ENCODE measurements at regions not wholly inside any gene's neighbourhood (a gene's known extent, or its start where the extent isn't known, plus 50 kb on each side); places are given as distances from the start of the nearest gene placed in this dataset.
"Not testable (repeated sequence)": the region's sequence is repeated elsewhere in the genome, so short reads cannot be mapped to it uniquely, and the experiment has no call there.

DNA sequence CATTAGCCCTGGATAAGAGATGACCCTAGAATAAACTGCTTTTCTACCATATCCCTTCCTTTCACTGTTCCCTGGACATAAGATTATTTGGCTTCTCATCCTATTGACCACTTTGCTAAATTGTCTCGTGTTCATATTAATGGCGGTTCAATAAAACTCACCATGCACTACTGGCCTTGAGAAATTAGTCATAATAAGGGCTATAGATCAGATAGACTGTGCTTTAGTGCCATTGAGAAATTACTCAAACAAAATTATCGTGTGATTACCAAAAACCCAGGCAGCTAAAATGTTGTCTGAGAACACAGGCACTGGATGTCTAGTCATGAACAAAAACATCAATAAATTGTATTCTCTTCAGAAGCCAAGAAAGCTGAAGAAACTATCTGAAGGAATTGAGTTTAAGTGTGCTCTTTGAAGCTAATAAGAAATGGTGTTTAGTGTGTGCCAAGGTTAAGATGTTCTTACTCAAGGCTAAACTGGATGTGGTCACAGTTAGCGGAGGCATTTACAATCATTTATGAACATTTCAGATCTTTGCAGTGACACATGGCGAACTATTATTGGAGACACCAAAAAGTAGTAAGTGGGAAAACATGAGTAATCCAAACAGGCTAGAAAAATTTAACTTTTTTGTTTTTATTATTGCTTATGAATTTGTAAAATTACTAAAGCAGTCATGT, 460.4 kb upstream of the RORB start:
- no peak for DNase-seq

DNA sequence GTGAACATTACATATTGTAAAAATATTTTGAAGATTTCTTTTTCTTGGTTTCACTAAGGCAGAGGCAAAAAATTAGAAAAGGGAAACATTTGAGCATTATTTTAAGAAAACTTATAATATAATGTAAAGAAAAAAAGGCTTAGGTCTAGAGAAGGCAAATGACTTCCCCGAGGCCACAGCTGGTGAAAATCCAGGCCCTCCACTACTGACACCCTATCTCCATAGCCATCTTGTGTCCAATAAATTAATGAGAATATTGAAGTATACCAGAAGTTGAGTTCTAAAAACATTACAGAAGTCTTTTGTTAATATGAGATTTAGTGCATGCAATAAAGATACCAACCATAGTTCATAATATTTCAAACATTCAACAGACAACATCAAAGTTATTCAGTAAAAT, 459.9 kb upstream of the RORB start:
- DNase-seq: no peak

DNA sequence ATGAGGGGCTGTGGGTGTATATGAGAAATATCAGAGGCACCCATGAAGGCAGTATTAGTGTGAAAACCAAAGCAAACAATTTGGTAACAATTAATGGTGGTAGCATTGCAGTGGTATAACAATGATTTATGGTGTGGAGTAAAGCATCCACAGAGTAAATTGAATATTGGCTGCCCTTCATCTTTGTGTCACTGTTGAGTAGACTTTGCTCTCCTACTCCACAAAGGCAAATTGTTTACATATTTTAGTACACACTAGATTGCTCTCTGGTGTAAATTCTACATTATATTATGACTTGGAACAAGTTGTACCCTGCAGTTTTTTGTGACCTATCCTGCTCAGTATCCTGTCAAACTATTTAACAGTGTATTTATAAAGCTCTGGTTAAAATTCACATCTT, 455.5 kb upstream of the RORB start:
- no peak for DNase-seq

DNA sequence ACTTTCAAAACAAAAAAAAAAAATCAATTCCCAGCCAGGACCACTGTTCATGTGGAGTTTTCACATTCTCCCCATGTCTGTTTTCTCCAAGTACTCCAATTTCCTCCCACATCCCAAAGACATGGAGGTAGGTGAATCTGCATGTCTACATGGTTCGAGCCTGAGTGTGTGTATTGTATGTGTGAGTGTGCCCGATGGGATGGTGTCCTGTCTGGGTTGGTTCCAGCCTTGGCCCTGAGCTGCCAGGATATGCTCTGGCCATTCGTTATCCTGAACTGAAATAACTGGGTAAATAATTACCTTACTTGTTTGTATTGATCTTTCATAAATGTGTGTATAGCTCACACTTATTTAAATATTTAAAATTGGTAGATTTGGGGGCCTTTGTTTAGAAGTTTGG, 452.3 kb upstream of the RORB start:
- DNase-seq: no peak

DNA sequence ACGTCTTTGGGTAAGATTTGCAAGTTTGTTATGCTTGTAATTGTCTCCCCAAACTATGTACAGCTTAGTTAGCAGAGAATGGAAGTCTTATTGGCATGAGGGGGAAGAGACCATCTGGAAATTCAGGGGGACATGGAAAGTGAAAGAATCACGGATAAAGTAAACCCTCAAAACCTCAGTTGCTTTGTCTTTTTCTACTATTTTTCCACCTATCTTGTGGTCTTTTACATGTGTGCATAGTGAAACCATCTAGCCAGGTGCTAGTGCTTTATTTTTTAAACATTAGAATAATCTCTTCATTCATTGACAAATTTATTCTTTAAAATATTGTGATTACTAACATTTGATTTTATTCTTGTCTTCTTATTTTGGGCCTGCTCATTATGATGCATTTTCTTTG, 441.1 kb upstream of the RORB start:
- DNase-seq: no peak

DNA sequence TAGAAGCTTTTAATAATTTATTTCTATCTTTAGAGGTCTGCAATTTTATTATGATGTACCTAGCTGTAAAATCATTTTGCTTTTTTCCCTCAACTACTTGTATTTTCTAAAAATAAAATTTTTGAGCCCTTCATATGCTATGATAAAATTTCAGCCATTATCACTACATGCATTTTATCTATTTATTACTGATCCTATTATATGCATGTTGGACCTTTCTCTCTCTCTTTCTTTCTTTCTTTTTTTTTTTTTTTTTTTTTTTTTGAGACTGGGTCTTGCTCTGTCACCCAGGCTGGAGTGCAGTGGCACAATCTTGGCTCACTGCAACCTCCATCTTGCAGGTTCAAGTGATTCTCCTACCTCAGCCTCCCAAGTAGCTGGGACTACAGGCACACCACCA, 440.1 kb upstream of the RORB start:
- DNase-seq: not testable (repeated sequence)

DNA sequence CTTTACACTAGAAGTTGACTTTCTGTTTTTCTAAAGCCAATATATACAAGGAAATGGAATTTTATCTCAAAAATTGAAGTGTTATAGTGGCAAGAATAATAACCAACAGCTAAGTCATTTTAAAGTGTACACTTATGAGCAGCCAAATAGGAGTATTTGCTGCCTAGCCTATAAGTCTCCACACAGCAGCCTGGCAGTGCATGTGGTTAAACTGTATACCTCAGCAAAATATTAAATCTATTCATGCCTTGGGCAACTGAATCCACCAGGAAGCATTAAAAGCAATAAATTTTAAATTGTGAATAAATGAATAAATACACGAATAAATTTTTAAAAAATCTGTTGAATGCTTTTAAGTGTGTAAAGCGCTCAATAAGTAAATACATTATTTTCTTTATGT, 432.4 kb upstream of the RORB start:
- DNase-seq: no peak

DNA sequence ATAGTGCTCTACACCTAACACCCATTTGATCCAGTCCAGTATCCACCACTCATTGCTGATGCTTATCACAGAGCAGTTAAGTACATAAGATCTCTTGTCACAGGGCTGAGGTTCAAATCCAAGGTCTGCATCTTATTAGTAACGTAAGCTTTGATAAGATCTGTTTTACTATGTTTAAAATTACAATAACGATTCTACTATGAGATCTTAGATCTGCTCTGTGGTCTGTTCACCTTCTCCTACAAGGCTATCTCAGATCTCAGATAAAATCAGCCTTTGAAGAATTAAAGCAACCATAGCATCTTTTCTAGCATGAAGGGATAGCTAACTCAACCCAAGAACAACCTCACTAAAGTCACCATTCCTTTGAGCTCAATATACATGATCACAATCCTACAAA, 431.0 kb upstream of the RORB start:
- DNase-seq: no peak

DNA sequence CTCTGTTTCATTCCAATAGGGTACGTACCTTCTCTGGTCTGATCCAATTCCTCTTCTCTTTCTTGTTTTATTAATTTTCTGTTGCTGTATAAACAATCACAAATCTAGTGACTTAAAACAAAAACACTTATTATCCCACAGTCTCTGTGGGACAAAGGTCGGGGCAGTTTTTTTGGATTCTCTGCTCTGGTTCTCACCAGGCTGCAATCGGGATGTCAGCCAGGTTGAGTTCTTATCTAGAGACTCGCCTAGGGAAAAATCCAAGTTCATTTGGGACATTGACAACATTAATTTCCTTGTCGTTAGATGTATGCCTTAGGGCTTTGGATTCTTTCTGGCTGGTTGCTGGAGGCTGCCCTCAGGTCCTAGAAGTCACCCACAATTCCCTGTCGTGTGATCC, 430.5 kb upstream of the RORB start:
- DNase-seq: no peak

DNA sequence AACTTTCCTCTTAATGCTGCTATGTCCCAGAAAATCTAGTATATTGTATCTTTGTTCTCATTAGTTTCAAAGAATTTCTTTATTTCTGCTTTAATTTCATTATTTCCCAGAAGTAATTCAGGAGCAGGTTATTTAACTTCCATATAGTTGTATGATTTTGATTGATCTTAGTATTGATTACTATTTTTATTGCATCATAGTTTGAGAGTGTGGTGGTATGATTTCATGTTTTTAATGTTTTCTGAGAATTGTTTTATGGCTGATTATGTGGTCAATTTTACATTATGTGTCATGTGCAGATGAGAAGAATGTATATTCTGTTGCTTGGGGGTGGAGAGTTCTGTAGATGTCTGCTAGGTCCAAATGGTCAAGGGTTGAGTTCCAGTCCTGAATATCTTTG, 425.6 kb upstream of the RORB start:
- DNase-seq: no peak

DNA sequence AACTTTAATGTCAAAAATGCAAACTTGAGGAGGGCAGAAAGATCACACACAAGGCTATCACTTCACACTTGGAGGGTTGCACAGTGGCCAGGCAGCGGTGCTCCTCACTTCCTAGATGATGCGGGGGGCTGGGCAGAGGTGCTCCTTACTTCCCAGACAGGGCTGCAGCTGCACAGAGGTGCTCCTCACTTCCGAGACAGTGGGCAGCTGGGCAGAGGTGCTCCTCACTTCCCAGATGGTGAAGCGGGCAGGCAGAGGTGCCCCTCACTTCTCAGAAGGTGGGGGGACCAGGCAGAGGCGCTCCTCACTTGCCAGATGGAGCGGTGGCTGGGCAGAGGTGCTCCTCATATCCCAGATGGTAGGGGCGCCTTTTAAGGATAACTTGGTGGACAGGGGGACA, 423.2 kb upstream of the RORB start:
- DNase-seq: no peak

DNA sequence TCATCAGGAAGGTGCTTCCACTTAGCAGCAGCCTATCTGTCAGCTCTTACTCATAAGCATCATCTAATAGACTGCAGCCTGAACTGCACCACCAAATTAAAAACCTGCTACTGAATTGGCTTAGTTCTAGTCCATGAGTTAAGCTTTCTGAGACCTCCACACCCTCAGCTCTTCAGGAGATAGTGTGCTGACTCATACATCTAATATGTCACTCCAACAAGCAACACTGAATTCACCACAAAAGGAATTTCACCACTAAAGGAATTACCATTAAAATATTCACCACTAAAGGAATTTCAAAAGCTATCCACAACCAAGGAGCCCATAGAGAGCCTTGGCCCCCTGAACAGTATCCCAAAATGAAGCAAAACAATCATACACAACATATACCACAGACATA, 418.5 kb upstream of the RORB start:
- no peak for DNase-seq

DNA sequence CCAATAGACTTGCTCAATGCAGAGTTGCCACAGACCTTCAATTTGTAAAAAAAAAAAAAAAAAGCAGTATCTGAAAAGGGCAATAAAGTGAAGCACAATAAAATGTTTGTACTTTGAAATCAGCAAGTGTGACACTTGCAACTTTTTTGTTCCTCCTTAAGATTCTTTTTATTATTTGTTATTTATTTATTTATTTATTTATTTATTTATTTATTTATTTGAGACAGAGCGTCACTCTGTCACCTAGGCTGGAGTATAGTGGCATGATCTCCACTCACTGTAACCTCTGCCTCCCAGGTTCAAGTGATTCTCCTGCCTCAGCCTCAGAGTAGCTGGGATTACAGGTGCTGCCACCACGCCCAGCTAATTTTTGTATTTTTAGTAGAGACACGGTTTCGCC, 416.5 kb upstream of the RORB start:
- not testable (repeated sequence) for DNase-seq

DNA sequence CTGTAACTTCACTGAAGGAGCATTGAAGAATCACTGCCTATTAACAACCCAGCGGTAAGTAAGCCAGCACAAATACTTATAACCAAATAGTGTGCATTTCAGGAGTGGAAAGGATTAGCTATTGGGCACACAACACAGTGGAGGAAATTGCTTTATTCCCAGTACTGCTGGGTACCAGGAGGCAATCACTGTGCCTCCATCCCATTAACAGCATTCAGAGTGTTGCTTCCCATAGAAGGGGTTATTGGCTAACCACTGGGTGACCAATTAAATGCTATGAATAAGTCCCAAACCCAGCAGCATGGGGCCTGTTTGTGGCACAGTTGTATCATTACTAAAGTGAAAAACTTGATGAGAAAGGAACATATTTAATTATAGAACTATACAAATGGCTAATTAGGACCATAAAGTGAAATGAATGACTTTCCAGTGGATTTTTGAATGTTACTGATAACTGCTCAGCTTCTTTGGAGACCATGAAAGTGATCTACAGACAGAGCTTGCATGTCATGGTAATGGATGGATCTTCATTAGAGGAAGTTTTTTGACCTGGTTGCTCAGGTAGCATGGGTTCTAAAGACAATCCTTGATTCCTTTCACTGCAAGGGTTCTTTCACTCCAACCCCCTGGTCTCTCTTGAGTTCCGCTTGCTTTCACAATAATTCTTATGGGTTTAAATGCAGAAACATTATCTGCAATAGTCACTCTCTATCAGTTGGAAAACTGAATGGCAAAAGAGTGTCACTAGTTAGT, 413.3 kb upstream of the RORB start:
- no peak for DNase-seq

DNA sequence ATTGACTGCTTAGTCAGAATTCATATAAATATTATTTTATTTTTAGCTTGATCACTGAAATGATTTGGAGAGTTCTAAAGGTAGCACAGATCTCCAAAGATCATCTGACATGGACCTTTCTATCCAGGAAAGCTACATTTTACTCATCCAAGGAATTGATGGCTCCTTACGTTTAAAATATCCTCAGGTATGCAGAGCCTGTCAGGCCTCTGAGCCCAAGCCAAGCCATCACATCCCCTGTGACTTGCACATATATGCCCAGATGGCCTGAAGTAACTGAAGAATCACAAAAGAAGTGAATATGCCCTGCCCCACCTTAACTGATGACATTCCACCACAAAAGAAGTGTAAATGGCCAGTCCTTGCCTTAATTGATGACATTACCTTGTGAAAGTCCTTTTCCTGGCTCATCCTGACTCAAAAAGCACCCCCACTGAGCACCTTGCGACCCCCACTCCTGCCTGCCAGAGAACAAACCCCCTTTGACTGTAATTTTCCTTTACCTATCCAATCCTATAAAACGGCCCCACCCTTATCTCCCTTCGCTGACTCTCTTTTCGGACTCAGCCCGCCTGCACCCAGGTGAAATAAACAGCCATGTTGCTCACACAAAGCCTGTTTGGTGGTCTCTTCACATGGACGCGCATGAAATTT, 411.6 kb upstream of the RORB start:
- DNase-seq: not testable (repeated sequence)

DNA sequence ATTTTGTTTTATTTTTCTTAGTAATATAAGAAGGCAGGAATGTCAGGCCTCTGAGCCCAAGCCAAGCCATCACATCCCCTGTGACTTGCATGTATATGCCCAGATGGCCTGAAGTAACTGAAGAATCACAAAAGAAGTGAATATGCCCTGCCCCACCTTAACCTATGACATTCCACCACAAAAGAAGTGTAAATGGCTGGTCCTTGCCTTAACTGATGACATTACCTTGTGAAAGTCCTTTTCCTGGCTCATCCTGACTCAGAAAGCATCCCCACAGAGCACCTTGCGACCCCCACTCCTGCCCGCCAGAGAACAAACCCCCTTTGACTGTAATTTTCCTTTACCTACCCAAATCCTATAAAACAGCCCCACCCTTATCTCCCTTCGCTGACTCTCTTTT, 406.2 kb upstream of the RORB start:
- not testable (repeated sequence) for DNase-seq

DNA sequence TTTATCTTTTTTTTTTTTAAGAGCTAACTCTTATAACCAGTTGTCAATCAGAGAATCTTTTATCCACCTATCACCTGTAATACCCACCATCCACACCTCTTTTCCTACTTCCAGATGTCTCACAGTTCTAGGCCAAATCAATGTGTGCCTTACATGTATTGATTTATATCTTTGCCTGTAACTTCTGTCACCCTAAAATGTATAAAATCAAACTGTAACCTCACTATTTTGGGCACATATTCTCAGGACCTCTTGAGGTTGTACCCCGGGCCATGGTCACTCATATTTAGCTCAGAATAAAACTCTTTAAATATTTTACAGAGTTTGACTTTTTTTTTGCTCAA, 404.7 kb upstream of the RORB start:
- DNase-seq: no peak

DNA sequence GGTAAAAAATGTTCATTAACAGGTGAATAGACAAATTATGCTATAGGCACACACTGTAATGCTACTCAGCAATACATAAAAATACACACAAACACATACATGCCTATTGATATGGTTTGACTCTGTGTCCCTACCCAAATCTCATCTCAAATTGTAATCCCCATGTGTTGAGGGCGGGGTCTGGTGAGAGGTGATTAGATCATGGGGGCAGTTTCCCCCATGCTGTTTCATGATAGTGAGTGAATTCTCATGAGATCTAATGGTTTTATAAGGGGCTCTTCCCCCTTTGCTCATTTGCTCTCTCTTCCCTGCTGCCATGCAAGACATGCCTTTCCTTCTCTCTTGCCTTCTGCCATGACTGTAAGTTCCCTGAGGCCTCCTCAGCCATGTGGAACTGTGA, 403.1 kb upstream of the RORB start:
- not testable (repeated sequence) for DNase-seq

DNA sequence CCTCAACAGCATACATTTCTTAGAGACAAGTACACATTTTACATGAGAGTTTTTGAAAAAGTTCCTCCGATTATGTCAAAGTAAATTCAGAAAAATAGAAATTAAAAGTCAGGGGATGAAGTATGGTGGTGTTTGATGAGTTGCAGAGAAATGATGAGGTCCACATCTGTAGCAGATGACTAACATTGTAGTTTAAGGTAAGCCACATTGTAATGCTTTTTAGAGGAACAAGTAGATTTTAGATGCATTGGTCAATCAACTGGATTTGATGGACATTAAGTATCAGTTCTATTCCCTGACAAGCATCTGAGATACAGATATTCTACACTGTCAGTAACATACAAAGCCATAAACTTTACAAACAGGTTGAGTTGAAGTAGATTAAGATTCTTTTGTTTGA, 402.4 kb upstream of the RORB start:
- DNase-seq: no peak

DNA sequence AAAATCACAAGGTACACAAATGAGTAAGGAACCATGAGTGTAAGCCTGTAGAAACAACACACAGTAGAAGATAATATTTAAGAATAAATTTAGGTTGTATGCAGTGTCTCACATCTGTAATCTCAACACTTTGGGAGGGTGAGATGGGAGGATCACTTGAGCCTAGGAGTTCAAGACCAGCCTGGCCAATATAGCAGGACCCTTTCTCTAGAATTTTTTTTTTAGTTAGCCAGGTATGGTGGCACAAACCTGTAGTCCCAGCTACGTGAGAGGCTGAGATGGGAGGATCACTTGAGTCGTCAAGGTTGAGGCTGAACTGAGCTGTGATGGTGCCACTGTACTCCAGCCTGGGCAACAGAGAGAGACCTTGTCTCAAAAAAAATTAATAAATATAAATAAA, 401.2 kb upstream of the RORB start:
- DNase-seq: no peak

DNA sequence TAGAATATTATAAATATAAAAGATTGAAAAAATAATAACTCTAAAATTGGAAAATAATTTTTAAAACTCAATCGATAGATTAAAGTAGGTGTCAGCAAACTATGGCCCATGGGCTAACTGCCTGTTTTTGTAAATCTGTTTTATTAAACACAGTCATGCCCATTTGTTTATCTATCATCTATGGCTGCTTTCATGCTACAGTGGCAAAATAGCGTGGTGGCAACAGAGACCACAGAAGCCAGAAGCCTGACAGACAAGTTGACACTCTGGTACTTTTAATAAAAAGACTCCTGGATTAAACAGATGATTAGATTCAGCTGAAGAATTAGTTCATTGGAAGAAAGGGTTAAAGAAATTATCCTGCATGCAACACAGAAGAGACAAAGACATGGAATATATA, 400.7 kb upstream of the RORB start:
- no peak for DNase-seq

DNA sequence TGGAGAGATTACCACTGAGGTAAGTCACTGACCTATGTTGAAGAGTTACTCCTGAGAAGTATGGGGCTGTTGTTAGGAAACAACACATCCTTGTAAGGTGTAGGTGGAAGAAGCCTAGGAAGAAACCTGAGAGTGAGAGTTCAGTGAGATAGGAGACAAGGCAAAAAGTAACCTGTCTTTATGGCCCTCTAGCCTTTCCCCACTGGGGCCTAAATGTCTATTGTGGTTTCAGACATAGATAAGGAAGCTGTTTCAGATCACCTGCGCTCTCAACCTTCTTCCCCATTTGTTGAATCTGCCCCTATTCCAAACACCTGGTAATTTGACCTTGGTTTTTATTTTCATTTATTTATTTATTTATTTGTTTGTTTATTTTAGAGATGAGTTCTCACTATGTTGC, 397.1 kb upstream of the RORB start:
- no peak for DNase-seq

DNA sequence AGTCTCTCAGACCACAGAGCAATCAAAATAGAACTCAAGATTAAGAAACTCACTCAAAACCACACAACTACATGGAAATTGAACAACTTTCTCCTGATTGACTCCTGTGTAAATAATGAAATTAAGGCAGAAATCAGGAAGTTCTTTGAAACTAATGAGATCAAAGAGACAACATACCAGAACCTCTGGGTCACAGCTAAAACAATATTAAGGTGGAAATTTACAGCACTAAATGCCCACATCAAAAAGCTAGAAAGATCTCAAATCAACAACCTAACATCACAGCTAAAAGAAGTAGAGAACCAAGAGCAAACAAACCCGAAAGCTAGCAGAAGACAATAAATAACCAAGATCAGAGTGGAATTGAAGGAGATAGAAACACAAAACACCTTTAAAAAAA, 395.0 kb upstream of the RORB start:
- not testable (repeated sequence) for DNase-seq

DNA sequence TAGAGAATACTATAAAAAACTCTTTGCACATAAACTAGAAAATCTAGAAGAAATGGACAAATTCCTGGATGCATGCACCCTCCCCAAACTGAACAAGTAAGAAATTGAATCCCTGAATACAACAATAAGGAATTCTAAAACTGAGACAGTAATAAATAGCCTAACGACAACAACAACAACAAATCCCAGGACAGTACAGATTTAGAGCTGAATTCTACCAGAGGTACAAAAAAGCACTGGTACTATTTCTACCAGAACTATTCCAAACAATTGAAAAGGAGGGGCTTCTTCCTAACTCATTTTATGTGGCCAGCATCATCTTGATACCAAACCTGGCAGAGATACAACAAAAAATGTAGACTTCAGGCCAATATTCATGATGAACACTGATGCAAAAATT, 394.4 kb upstream of the RORB start:
- DNase-seq: no peak

DNA sequence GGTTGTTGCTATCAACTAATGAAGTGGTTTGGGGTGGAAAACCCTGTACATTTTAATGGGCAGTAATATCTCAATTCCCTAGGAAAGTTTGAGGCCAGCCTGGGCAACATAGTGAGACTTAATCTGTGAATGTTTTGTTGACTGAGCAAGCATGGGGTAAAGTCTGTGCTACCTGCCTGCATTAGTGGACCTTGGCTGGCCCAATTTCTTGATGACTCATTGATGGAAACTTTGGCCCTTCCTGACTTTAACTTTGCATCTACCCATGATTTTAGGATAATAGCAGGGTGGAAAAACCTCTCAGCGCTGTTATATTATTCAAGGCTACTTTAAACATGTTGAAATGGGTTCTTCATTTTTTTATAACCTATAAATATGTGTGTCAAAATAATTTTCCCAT, 389.4 kb upstream of the RORB start:
- no peak for DNase-seq
